Neural cell (in vitro differentiated cells): ENCODE measurements at regions not wholly inside any gene's neighbourhood (a gene's known extent, or its start where the extent isn't known, plus 50 kb on each side); places are given as distances from the start of the nearest gene placed in this dataset.

Experiments used
- EZH2 ChIP-seq: fragments of 200-600, 300-800 bp; shearing (Covaris generic), sonication (generic); IDR thresholded peaks from 2 replicates; pipeline ENCODE4 v1.6.1; 2014; ENCODE audit warnings: antibody characterized with exemption, low read length, borderline replicate concordance, mild to moderate bottlenecking; ENCODE audit not compliant: insufficient read depth, poor library complexity, severe bottlenecking
- POLR2AphosphoS5 ChIP-seq: IDR thresholded peaks from 2 replicates; pipeline ENCODE4 v1.6.1; 2012
- RAD21 ChIP-seq: fragments of 450-650 bp; conservative IDR thresholded peaks from 2 replicates; pipeline ENCODE4 v1.6.1; 2014; ENCODE audit warnings: antibody characterized with exemption, mild to moderate bottlenecking, moderate library complexity
- TF ChIP-seq, protein P1 (sequence below): fragments of 450-650 bp; IDR thresholded peaks from 2 replicates; pipeline ENCODE4 v1.5.1; 2014; ENCODE audit warnings: antibody characterized with exemption, mild to moderate bottlenecking, moderate library complexity; ENCODE audit not compliant: poor library complexity, severe bottlenecking
- TF ChIP-seq, protein P2 (sequence below): IDR thresholded peaks from 2 replicates; pipeline ENCODE4 v1.6.1; 2012; ENCODE audit warnings: borderline replicate concordance

GRCh38 chr10:33991924-33992323 is 657.5 kb upstream of the NRP1 start:
- no peak for TF ChIP-seq EZH2
- TF ChIP-seq, protein P1, sequence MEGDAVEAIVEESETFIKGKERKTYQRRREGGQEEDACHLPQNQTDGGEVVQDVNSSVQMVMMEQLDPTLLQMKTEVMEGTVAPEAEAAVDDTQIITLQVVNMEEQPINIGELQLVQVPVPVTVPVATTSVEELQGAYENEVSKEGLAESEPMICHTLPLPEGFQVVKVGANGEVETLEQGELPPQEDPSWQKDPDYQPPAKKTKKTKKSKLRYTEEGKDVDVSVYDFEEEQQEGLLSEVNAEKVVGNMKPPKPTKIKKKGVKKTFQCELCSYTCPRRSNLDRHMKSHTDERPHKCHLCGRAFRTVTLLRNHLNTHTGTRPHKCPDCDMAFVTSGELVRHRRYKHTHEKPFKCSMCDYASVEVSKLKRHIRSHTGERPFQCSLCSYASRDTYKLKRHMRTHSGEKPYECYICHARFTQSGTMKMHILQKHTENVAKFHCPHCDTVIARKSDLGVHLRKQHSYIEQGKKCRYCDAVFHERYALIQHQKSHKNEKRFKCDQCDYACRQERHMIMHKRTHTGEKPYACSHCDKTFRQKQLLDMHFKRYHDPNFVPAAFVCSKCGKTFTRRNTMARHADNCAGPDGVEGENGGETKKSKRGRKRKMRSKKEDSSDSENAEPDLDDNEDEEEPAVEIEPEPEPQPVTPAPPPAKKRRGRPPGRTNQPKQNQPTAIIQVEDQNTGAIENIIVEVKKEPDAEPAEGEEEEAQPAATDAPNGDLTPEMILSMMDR = no peak
- no peak for TF ChIP-seq POLR2AphosphoS5
- TF ChIP-seq, protein P2, sequence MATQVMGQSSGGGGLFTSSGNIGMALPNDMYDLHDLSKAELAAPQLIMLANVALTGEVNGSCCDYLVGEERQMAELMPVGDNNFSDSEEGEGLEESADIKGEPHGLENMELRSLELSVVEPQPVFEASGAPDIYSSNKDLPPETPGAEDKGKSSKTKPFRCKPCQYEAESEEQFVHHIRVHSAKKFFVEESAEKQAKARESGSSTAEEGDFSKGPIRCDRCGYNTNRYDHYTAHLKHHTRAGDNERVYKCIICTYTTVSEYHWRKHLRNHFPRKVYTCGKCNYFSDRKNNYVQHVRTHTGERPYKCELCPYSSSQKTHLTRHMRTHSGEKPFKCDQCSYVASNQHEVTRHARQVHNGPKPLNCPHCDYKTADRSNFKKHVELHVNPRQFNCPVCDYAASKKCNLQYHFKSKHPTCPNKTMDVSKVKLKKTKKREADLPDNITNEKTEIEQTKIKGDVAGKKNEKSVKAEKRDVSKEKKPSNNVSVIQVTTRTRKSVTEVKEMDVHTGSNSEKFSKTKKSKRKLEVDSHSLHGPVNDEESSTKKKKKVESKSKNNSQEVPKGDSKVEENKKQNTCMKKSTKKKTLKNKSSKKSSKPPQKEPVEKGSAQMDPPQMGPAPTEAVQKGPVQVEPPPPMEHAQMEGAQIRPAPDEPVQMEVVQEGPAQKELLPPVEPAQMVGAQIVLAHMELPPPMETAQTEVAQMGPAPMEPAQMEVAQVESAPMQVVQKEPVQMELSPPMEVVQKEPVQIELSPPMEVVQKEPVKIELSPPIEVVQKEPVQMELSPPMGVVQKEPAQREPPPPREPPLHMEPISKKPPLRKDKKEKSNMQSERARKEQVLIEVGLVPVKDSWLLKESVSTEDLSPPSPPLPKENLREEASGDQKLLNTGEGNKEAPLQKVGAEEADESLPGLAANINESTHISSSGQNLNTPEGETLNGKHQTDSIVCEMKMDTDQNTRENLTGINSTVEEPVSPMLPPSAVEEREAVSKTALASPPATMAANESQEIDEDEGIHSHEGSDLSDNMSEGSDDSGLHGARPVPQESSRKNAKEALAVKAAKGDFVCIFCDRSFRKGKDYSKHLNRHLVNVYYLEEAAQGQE = no peak
- TF ChIP-seq RAD21 = no peak
